RWPE2 (cell line): ENCODE measurements at regions not wholly inside any gene's neighbourhood (a gene's known extent, or its start where the extent isn't known, plus 50 kb on each side); places are given as distances from the start of the nearest gene placed in this dataset.
"Not testable (repeated sequence)": the region's sequence is repeated elsewhere in the genome, so short reads cannot be mapped to it uniquely, and the experiment has no call there.

Experiments
- ATAC-seq: fragments of 200-7000 bp; cut with Tn5 transposase; 3 replicates; pipeline ENCODE4 v1.9.1; 2021; ENCODE audit warnings: low read depth
- DNase-seq: peaks from one replicate; pipeline ENCODE4 v3.0.0-alpha.2; 2020; ENCODE audit warnings: low spot score
- H3K27ac ChIP-seq: fragments of 450-650 bp; 2 replicates; pipeline ENCODE4 v1.5.1; 2017; ENCODE audit warnings: mild to moderate bottlenecking; ENCODE audit not compliant: poor library complexity, severe bottlenecking
- H3K27me3 ChIP-seq: fragments of 250-450 bp; sonication (Bioruptor Pico); 2 replicates; pipeline ENCODE4 v1.5.1; 2021; ENCODE audit warnings: mild to moderate bottlenecking, moderate library complexity; ENCODE audit not compliant: insufficient read depth, poor library complexity, severe bottlenecking
- H3K36me3 ChIP-seq: fragments of 250-450 bp; sonication (Bioruptor Pico); 2 replicates; pipeline ENCODE4 v1.5.1; 2020; ENCODE audit warnings: low read depth, mild to moderate bottlenecking, moderate library complexity
- H3K4me1 ChIP-seq: fragments of 250-450 bp; sonication (Bioruptor Pico); 2 replicates; pipeline ENCODE4 v1.5.1; 2021; ENCODE audit warnings: mild to moderate bottlenecking, moderate library complexity; ENCODE audit not compliant: insufficient read depth, poor library complexity, severe bottlenecking
- H3K4me3 ChIP-seq: fragments of 250-450 bp; sonication (Bioruptor Pico); 2 replicates; pipeline ENCODE4 v1.5.1; 2021; ENCODE audit warnings: mild to moderate bottlenecking, moderate library complexity; ENCODE audit not compliant: severe bottlenecking
- H3K9me3 ChIP-seq: fragments of 250-450 bp; sonication (Bioruptor Pico); 2 replicates; pipeline ENCODE4 v1.5.1; 2021; ENCODE audit warnings: mild to moderate bottlenecking, moderate library complexity; ENCODE audit not compliant: severe bottlenecking
- CTCF ChIP-seq: fragments of 450-650 bp; IDR thresholded peaks from one replicate; pipeline ENCODE4 v1.5.1; 2017; ENCODE audit warnings: mild to moderate bottlenecking, moderate library complexity; ENCODE audit not compliant: poor library complexity, severe bottlenecking

DNA sequence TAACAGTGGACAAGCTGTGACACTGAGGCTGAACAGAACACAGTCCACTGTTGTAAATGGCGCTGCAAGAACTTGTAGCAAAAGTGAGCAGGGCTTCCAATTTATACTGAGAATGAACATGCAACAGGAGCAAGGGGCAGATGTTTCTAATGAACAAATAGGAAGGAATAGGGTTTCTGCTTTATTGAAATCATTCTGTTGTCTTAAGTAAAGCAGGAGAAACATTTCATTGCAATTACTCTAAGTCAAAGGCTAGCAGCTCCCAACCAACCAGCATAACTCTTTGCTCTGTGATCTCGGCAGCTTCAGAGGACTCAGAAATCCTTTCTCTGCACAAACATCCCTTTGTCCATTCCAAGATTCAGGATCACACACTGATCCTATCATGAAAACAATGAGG lies 236.2 kb upstream of the PRSS58 start:
- H3K4me1 ChIP-seq: peaks cover 11% of the 10 kb centered on the region
- ATAC-seq (no peak), DNase-seq (no peak)
- H3K9me3 ChIP-seq: no peaks in the 10 kb centered on the region
- no peaks in the 10 kb centered on the region for H3K36me3 ChIP-seq
- no peak for TF ChIP-seq CTCF
- no peak overlapping the region for H3K27ac ChIP-seq
- H3K27me3 ChIP-seq: peaks cover 4% of the 10 kb centered on the region
- no peak overlapping the region for H3K4me3 ChIP-seq

GRCh38 chr7:142488842-142489241 lies 231.0 kb upstream of the PRSS58 start:
- Histone ChIP-seq H3K4me1 (no peaks in the 10 kb centered on the region), H3K36me3 (no peaks in the 10 kb centered on the region), H3K9me3 (no peaks in the 10 kb centered on the region), H3K27ac (no peak overlapping the region), H3K27me3 (no peaks in the 10 kb centered on the region), H3K4me3 (no peak overlapping the region)
- no peak for TF ChIP-seq CTCF
- DNase-seq (no peak), ATAC-seq (no peak; the same call in 2 of the 3 replicates)

DNA sequence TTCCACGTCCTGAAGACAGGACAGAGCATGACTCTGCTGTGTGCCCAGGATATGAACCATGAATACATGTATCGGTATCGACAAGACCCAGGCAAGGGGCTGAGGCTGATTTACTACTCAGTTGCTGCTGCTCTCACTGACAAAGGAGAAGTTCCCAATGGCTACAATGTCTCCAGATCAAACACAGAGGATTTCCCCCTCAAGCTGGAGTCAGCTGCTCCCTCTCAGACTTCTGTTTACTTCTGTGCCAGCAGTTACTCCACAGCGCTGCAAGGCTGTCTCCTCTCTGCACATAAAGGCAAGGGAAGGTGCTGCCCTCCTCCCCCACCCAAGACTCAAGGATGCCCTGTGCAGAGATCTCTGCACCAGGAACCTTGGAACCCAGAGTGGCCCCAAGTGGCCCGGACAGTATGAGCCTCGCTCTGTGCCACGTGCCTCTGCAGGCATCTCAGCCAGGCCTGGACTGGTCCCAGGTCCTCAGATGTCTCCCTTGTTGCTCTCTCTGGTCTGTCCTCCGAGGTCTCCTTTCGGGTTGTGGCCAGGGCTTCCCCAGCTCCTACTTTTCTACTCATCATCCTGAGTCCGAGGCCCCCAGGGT lies 230.3 kb upstream of the PRSS58 start:
- no peak for TF ChIP-seq CTCF
- Histone ChIP-seq H3K4me3 (no peak overlapping the region), H3K4me1 (no peaks in the 10 kb centered on the region), H3K27ac (no peak overlapping the region), H3K9me3 (no peaks in the 10 kb centered on the region), H3K36me3 (no peaks in the 10 kb centered on the region), H3K27me3 (no peaks in the 10 kb centered on the region)
- ATAC-seq (no peak), DNase-seq (no peak)

- H3K4me1 ChIP-seq, H3K27ac ChIP-seq, H3K27me3 ChIP-seq, DNase-seq, H3K4me3 ChIP-seq, ATAC-seq, H3K9me3 ChIP-seq, H3K36me3 ChIP-seq: not testable (repeated sequence)
Observed at GRCh38 chr7:142487565-142487964, 229.7 kb upstream of the PRSS58 start.

GRCh38 chr7:142487124-142487523 lies 229.3 kb upstream of the PRSS58 start:
- Histone ChIP-seq H3K27ac (no peak overlapping the region), H3K4me1 (no peaks in the 10 kb centered on the region), H3K4me3 (no peak overlapping the region), H3K9me3 (no peaks in the 10 kb centered on the region), H3K27me3 (no peaks in the 10 kb centered on the region), H3K36me3 (no peaks in the 10 kb centered on the region)
- ATAC-seq (no peak), DNase-seq (no peak)
- TF ChIP-seq CTCF: no peak
